Smooth muscle cell (in vitro differentiated cells): ENCODE measurements at regions not wholly inside any gene's neighbourhood (a gene's known extent, or its start where the extent isn't known, plus 50 kb on each side); places are given as distances from the start of the nearest gene placed in this dataset.

ENCODE experiments used
- DNase-seq: peaks from one replicate; lab custom pipeline; 2025; ENCODE audit not compliant: unreplicated experiment; lab: John Stamatoyannopoulos, UW
- H2AFZ ChIP-seq: fragments of 200-600 bp; sonication (generic); 2 replicates; pipeline ENCODE4 v1.6.0; 2016; ENCODE audit warnings: antibody characterized with exemption, low read depth, mild to moderate bottlenecking
- H3F3A ChIP-seq: fragments of 200-600 bp; sonication (generic); 2 replicates; pipeline ENCODE4 v1.6.0; 2017; ENCODE audit warnings: antibody characterized with exemption, low read depth
- H3K27ac ChIP-seq: fragments of 200-600 bp; sonication (generic); 2 replicates; pipeline ENCODE4 v1.5.1; 2016; ENCODE audit warnings: low read depth, mild to moderate bottlenecking
- H3K27me3 ChIP-seq: fragments of 200-600 bp; sonication (generic); 2 replicates; pipeline ENCODE4 v1.6.1; 2016; ENCODE audit warnings: low read depth, mild to moderate bottlenecking
- H3K36me3 ChIP-seq: fragments of 200-600 bp; sonication (generic); 2 replicates; pipeline ENCODE4 v1.5.1; 2016; ENCODE audit warnings: low read depth
- H3K4me1 ChIP-seq: fragments of 200-600 bp; sonication (generic); 2 replicates; pipeline ENCODE4 v1.5.1; 2016; ENCODE audit warnings: low read depth
- H3K4me2 ChIP-seq: fragments of 200-600 bp; sonication (generic); 2 replicates; pipeline ENCODE4 v1.6.0; 2016; ENCODE audit warnings: mild to moderate bottlenecking
- H3K4me3 ChIP-seq: fragments of 200-600 bp; sonication (generic); 2 replicates; pipeline ENCODE4 v1.5.1; 2016; ENCODE audit warnings: mild to moderate bottlenecking
- H3K79me2 ChIP-seq: fragments of 200-600 bp; sonication (generic); 2 replicates; pipeline ENCODE4 v1.6.0; 2016; ENCODE audit warnings: low read depth, mild to moderate bottlenecking
- H3K9ac ChIP-seq: fragments of 200-600 bp; sonication (generic); 2 replicates; pipeline ENCODE4 v1.6.0; 2016; ENCODE audit warnings: low read depth
- H3K9me3 ChIP-seq: fragments of 200-600 bp; sonication (generic); replicated peaks from 2 replicates; pipeline ENCODE4 v1.5.1; 2016; ENCODE audit warnings: low read depth
- H4K20me1 ChIP-seq: fragments of 200-600 bp; sonication (generic); 2 replicates; pipeline ENCODE4 v1.6.0; 2016; ENCODE audit warnings: low read depth
- CTCF ChIP-seq: fragments of 200-600 bp; sonication (generic); IDR thresholded peaks from 2 replicates; pipeline ENCODE4 v1.5.1; 2017; ENCODE audit warnings: borderline replicate concordance, mild to moderate bottlenecking, antibody characterized with exemption; ENCODE audit not compliant: insufficient read depth, poor library complexity, severe bottlenecking
- WGBS: methylation state at CpG from one replicate; pipeline ENCODE4 v1.1.7; 2016; ENCODE audit warnings: low lambda C conversion rate; 5-methylcytosine and 5-hydroxymethylcytosine counted together

- Histone ChIP-seq H3K9me3 (peaks cover 5% of the 10 kb centered on the region), H3K4me2 (no peak overlapping the region), H2AFZ (peak overlapping the region; percentile 14), H3K27ac (peak overlapping the region; percentile 93), H3K79me2 (no peaks in the 10 kb centered on the region), H3K36me3 (no peaks in the 10 kb centered on the region), H3K27me3 (no peaks in the 10 kb centered on the region), H3K9ac (no peak overlapping the region), H4K20me1 (no peaks in the 10 kb centered on the region), H3F3A (peaks cover 11% of the 10 kb centered on the region), H3K4me3 (no peak overlapping the region), H3K4me1 (no peaks in the 10 kb centered on the region)
- WGBS, result 61% methylated on average over 11 of the region's 11 CpGs
- no peak for DNase-seq
- TF ChIP-seq CTCF, result no peak
Measured at GRCh38 chr11:30758946-30759504, 172.9 kb upstream of the MPPED2 start.

GRCh38 chr11:30758518-30758917 lies 172.4 kb upstream of the MPPED2 start:
- no peak for DNase-seq
- WGBS, result 78% methylated on average over 1 of the region's 1 CpG
- no peaks in the 10 kb centered on the region for H4K20me1 ChIP-seq
- H3K4me2 ChIP-seq, result peak overlapping the region; percentile 60
- H3K4me3 ChIP-seq, result no peak overlapping the region
- H2AFZ ChIP-seq, result no peak overlapping the region
- H3K36me3 ChIP-seq, result no peaks in the 10 kb centered on the region
- no peaks in the 10 kb centered on the region for H3K4me1 ChIP-seq
- H3F3A ChIP-seq, result peaks cover 11% of the 10 kb centered on the region
- peak overlapping the region; percentile 93 for H3K27ac ChIP-seq
- H3K27me3 ChIP-seq, result no peaks in the 10 kb centered on the region
- no peaks in the 10 kb centered on the region for H3K79me2 ChIP-seq
- H3K9me3 ChIP-seq, result peaks cover 5% of the 10 kb centered on the region
- H3K9ac ChIP-seq, result peak overlapping the region; percentile 66
- no peak for TF ChIP-seq CTCF

GRCh38 chr11:30758012-30758411 lies 171.9 kb upstream of the MPPED2 start:
- Histone ChIP-seq H3K4me1 (no peaks in the 10 kb centered on the region), H3F3A (peaks cover 11% of the 10 kb centered on the region), H4K20me1 (no peaks in the 10 kb centered on the region), H3K36me3 (no peaks in the 10 kb centered on the region), H3K4me3 (no peak overlapping the region), H3K27ac (peak overlapping the region; percentile 93), H3K27me3 (no peaks in the 10 kb centered on the region), H2AFZ (no peak overlapping the region), H3K9me3 (peaks cover 5% of the 10 kb centered on the region), H3K9ac (peak overlapping the region; percentile 66), H3K79me2 (no peaks in the 10 kb centered on the region), H3K4me2 (peak overlapping the region; percentile 60)
- WGBS, result 39% methylated on average over 3 of the region's 3 CpGs
- no peak for TF ChIP-seq CTCF
- DNase-seq, result no peak

- no peak overlapping the region for H3K4me2 ChIP-seq
- H3K9me3 ChIP-seq, result no peaks in the 10 kb centered on the region
- H3K36me3 ChIP-seq, result no peaks in the 10 kb centered on the region
- 72% methylated on average over 2 of the region's 2 CpGs for WGBS
- no peak overlapping the region for H3K4me3 ChIP-seq
- no peak overlapping the region for H3K9ac ChIP-seq
- H2AFZ ChIP-seq, result no peak overlapping the region
- DNase-seq, result no peak
- H3K27me3 ChIP-seq, result no peaks in the 10 kb centered on the region
- no peaks in the 10 kb centered on the region for H3K79me2 ChIP-seq
- H4K20me1 ChIP-seq, result no peaks in the 10 kb centered on the region
- H3F3A ChIP-seq, result peaks cover 11% of the 10 kb centered on the region
- peaks cover 6% of the 10 kb centered on the region for H3K4me1 ChIP-seq
- TF ChIP-seq CTCF, result no peak
- H3K27ac ChIP-seq, result no peak overlapping the region
Measured at GRCh38 chr11:30753994-30754393, 167.8 kb upstream of the MPPED2 start.
